ENCODE measurements at regions not wholly inside any gene's neighbourhood (a gene's known extent, or its start where the extent isn't known, plus 50 kb on each side); places are given as distances from the start of the nearest gene placed in this dataset.

DNA sequence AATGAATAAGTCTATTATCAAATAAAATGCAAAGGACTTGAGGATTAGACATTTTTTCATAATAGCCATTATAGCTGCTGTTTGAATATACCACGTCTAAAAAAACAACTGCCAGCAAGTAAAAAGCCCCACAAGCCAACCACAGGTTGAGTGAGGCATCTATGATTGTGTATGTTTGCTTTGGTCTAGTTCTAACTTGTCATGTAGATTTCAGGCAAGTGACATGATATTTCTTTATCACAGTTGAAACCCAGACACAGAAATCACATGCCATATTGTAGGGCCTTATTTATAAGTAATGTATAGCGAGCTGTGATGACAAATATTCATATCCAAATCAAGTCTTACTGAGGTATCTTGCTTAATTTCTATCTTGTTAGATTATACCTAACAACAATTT is 225.8 kb downstream of the EMP1 start:
- no peak overlapping the region for H3K9ac ChIP-seq (ENCODE audit: low read depth, low read length)
- H3K27me3 ChIP-seq (ENCODE audit: control insufficient read depth, insufficient read depth, low read length): no peaks in the 10 kb centered on the region
- no peak overlapping the region for H4K5ac ChIP-seq (ENCODE audit: low read depth, low read length)
- H3K36me3 ChIP-seq (ENCODE audit: control insufficient read depth, insufficient read depth, low read length): no peaks in the 10 kb centered on the region
- H2BK20ac ChIP-seq (ENCODE audit: low read depth, low read length): no peak overlapping the region
- intact Hi-C loops (cut with micrococcal nuclease): no loop called here
- H3K9me1 ChIP-seq (ENCODE audit: insufficient read depth, low read length): no peaks in the 10 kb centered on the region
- no peak overlapping the region for H2BK5ac ChIP-seq (ENCODE audit: low read depth, low read length, poor library complexity, severe bottlenecking)
- H3K4me3 ChIP-seq (ENCODE audit: insufficient read depth, low read depth, low read length): no peak overlapping the region
- H2AK5ac ChIP-seq (ENCODE audit: low read depth, low read length): no peak overlapping the region
- no peak overlapping the region for H3K56ac ChIP-seq (ENCODE audit: extremely low read depth, insufficient read depth, low read length)
- H3K4me1 ChIP-seq (ENCODE audit: control insufficient read depth, insufficient read depth, low read length): no peaks in the 10 kb centered on the region
- no peak overlapping the region for H3K4me2 ChIP-seq (ENCODE audit: low read depth, low read length)
- no CpG with 5 or more reads among the region's 2 CpGs for whole genome bisulfite sequencing, 2 experiments (ENCODE audit: extremely low coverage in 2 of 2, insufficient read length in 1 of 2)
- H3K79me1 ChIP-seq (ENCODE audit: low read depth in 1 of 2, low read length in 2 of 2): no peaks in the 10 kb centered on the region
- ChIA-PET POLR2A (ENCODE audit: unreplicated experiment) (no interaction called here), CTCF (no interaction called here)
- no peak overlapping the region for H2BK15ac ChIP-seq (ENCODE audit: low read depth, low read length)
- H2AFZ ChIP-seq (replicated peaks; ENCODE audit: low read length, poor library complexity): no peak overlapping the region
- dilution Hi-C loops (cut with HindIII; ENCODE audit: low sequenced_read_pairs, unreplicated experiment): no loop called here
- ATAC-seq (ENCODE audit: low read depth): no peak
- H2AK9ac ChIP-seq (replicated peaks; ENCODE audit: low read depth, low read length, poor library complexity): no peak overlapping the region
- BruUV-seq (replicated peaks): no TSS peak
- H3K9me3 ChIP-seq (ENCODE audit: control insufficient read depth, insufficient read depth, low read length): no peaks in the 10 kb centered on the region
- H3K4ac ChIP-seq (ENCODE audit: low read depth, low read length): no peak overlapping the region
- no peak overlapping the region for H2BK120ac ChIP-seq (ENCODE audit: low read depth, low read length)
- no peak overlapping the region for H3K18ac ChIP-seq (ENCODE audit: low read depth, low read length)
- no peak for TF ChIP-seq CHD1 (IDR thresholded peaks at IDR 0.05; ENCODE audit: low read depth, low read length)
- TF ChIP-seq MXI1 (IDR thresholded peaks at IDR 0.05; ENCODE audit: borderline replicate concordance, low read depth, low read length): no peak
- no peak for TF ChIP-seq BHLHE40 (IDR thresholded peaks at IDR 0.05; ENCODE audit: low read depth, low read length)
- TF ChIP-seq SMC3 (IDR thresholded peaks at IDR 0.05; ENCODE audit: low read depth, low read length): no peak
- TF ChIP-seq, protein P1, sequence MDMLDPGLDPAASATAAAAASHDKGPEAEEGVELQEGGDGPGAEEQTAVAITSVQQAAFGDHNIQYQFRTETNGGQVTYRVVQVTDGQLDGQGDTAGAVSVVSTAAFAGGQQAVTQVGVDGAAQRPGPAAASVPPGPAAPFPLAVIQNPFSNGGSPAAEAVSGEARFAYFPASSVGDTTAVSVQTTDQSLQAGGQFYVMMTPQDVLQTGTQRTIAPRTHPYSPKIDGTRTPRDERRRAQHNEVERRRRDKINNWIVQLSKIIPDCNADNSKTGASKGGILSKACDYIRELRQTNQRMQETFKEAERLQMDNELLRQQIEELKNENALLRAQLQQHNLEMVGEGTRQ (IDR thresholded peaks at IDR 0.05; ENCODE audit: low read depth, low read length): no peak
- TF ChIP-seq CEBPB (IDR thresholded peaks at IDR 0.05; ENCODE audit: low read depth, low read length): no peak
- TF ChIP-seq NFE2L2 (IDR thresholded peaks at IDR 0.05; ENCODE audit: low read depth, low read length): no peak
- TF ChIP-seq, protein P2, sequence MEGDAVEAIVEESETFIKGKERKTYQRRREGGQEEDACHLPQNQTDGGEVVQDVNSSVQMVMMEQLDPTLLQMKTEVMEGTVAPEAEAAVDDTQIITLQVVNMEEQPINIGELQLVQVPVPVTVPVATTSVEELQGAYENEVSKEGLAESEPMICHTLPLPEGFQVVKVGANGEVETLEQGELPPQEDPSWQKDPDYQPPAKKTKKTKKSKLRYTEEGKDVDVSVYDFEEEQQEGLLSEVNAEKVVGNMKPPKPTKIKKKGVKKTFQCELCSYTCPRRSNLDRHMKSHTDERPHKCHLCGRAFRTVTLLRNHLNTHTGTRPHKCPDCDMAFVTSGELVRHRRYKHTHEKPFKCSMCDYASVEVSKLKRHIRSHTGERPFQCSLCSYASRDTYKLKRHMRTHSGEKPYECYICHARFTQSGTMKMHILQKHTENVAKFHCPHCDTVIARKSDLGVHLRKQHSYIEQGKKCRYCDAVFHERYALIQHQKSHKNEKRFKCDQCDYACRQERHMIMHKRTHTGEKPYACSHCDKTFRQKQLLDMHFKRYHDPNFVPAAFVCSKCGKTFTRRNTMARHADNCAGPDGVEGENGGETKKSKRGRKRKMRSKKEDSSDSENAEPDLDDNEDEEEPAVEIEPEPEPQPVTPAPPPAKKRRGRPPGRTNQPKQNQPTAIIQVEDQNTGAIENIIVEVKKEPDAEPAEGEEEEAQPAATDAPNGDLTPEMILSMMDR (conservative IDR thresholded peaks at IDR 0.05; ENCODE audit: low read depth, low read length): no peak
- no peak for TF ChIP-seq POLR2A (IDR thresholded peaks at IDR 0.05; ENCODE audit: low read depth, low read length)
- TF ChIP-seq RAD21 (IDR thresholded peaks at IDR 0.05; ENCODE audit: low read length): no peak
- no peak for TF ChIP-seq MAFK (IDR thresholded peaks at IDR 0.05; ENCODE audit: low read depth, low read length)
- TF ChIP-seq FOS (IDR thresholded peaks at IDR 0.05; ENCODE audit: low read depth, low read length): no peak
- TF ChIP-seq RCOR1 (IDR thresholded peaks at IDR 0.05; ENCODE audit: insufficient replicate concordance, low read length): no peak
- no peak for TF ChIP-seq RFX5 (IDR thresholded peaks at IDR 0.05; ENCODE audit: low read depth, low read length)
- no peak for TF ChIP-seq MAZ (IDR thresholded peaks at IDR 0.05; ENCODE audit: borderline replicate concordance, low read depth, low read length)
- TF ChIP-seq, protein P3, sequence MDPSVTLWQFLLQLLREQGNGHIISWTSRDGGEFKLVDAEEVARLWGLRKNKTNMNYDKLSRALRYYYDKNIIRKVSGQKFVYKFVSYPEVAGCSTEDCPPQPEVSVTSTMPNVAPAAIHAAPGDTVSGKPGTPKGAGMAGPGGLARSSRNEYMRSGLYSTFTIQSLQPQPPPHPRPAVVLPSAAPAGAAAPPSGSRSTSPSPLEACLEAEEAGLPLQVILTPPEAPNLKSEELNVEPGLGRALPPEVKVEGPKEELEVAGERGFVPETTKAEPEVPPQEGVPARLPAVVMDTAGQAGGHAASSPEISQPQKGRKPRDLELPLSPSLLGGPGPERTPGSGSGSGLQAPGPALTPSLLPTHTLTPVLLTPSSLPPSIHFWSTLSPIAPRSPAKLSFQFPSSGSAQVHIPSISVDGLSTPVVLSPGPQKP (IDR thresholded peaks at IDR 0.05; ENCODE audit: borderline replicate concordance, low read depth, low read length): no peak
- no peak overlapping the region for H3K14ac ChIP-seq (replicated peaks; ENCODE audit: low read depth, low read length)
- in situ Hi-C loops (cut with MboI; ENCODE audit: low sequenced_read_pairs): no loop called here
- H4K8ac ChIP-seq (ENCODE audit: low read depth in 2 of 2, low read length in 2 of 2): no peak overlapping the region
- H4K20me1 ChIP-seq (ENCODE audit: insufficient read depth, low read length): no peaks in the 10 kb centered on the region
- DNase-seq: no peak
- no peak overlapping the region for H4K91ac ChIP-seq (ENCODE audit: insufficient read depth, low read depth, low read length)
- H3K23ac ChIP-seq (ENCODE audit: low read depth, low read length): no peak overlapping the region
- H3K27ac ChIP-seq (ENCODE audit: insufficient read depth, low read length): no peak overlapping the region

Measured in IMR-90 (cell line).